Osteoblast (primary cell): ENCODE measurements at regions not wholly inside any gene's neighbourhood (a gene's known extent, or its start where the extent isn't known, plus 50 kb on each side); places are given as distances from the start of the nearest gene placed in this dataset.

ENCODE experiments used
- DNase-seq: peaks from one replicate; pipeline ENCODE4 v3.0.0; 2011; ENCODE audit warnings: low spot score, mixed read lengths; ENCODE audit not compliant: insufficient read length; ENCODE audit errors: missing footprints
- H2AFZ ChIP-seq: 2 replicates; pipeline ENCODE4 v1.6.0; 2011; ENCODE audit warnings: mild to moderate bottlenecking, low read length
- H3K27ac ChIP-seq: 2 replicates; pipeline ENCODE4 v1.5.1; 2011; ENCODE audit warnings: mild to moderate bottlenecking, low read depth, low read length, moderate library complexity
- H3K27me3 ChIP-seq: 2 replicates; pipeline ENCODE4 v1.6.0; 2012; ENCODE audit warnings: mild to moderate bottlenecking, control low read depth, inconsistent platforms, low read length, moderate library complexity; ENCODE audit not compliant: insufficient read depth
- H3K36me3 ChIP-seq: 2 replicates; pipeline ENCODE4 v1.5.1; 2011; ENCODE audit warnings: mild to moderate bottlenecking, low read length, control low read depth, moderate library complexity; ENCODE audit not compliant: insufficient read depth
- H3K4me1 ChIP-seq: 2 replicates; pipeline ENCODE4 v1.5.1; 2011; ENCODE audit warnings: mild to moderate bottlenecking, low read length, control low read depth, moderate library complexity; ENCODE audit not compliant: insufficient read depth
- H3K4me2 ChIP-seq: 2 replicates; pipeline ENCODE4 v1.6.0; 2011; ENCODE audit warnings: mild to moderate bottlenecking, low read length; ENCODE audit not compliant: insufficient read depth
- H3K4me3 ChIP-seq: fragments of 200-600 bp; sonication (generic); 3 replicates; pipeline ENCODE4 v1.5.1; 2012; ENCODE audit warnings: mild to moderate bottlenecking, low read length, inconsistent platforms; ENCODE audit not compliant: insufficient read depth
- H3K79me2 ChIP-seq: 2 replicates; pipeline ENCODE4 v1.6.0; 2012; ENCODE audit warnings: mild to moderate bottlenecking, low read length, control low read depth, inconsistent platforms; ENCODE audit not compliant: insufficient read depth
- H3K9me3 ChIP-seq: 2 replicates; pipeline ENCODE4 v1.5.1; 2011; ENCODE audit warnings: low read depth, low read length, control low read depth
- H4K20me1 ChIP-seq: 2 replicates; pipeline ENCODE4 v1.6.0; 2012; ENCODE audit warnings: mild to moderate bottlenecking, low read length, control low read depth; ENCODE audit not compliant: insufficient read depth
- TF ChIP-seq, protein P1 (sequence below): IDR thresholded peaks from 2 replicates; pipeline ENCODE4 v1.5.1; 2011; ENCODE audit warnings: mild to moderate bottlenecking, low read depth, low read length, moderate library complexity; ENCODE audit errors: extremely low read depth

DNA sequence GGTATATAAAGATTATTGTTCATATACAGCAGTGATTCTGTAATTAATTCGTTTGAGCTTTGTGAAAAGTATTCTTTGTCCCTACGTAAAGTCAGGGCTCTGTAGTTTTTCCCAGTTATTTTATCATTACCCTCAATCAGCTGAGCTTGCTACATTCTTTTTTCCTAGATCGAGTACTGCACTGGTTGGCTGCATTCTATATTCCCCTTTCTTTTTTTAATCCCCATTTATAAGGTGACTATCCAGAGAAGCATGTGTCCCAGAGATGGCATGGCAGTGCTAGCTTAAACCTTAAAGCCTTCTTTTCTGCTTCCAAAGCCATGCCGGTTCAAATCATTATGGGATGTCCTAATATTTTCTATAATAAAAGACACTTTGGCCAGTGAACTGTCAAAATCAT lies 230.1 kb upstream of the CELF2 start:
- no peak for DNase-seq
- H3K36me3 ChIP-seq: no peaks in the 10 kb centered on the region
- H3K27ac ChIP-seq: no peak overlapping the region
- no peaks in the 10 kb centered on the region for H3K27me3 ChIP-seq
- no peaks in the 10 kb centered on the region for H3K79me2 ChIP-seq
- TF ChIP-seq, protein P1, sequence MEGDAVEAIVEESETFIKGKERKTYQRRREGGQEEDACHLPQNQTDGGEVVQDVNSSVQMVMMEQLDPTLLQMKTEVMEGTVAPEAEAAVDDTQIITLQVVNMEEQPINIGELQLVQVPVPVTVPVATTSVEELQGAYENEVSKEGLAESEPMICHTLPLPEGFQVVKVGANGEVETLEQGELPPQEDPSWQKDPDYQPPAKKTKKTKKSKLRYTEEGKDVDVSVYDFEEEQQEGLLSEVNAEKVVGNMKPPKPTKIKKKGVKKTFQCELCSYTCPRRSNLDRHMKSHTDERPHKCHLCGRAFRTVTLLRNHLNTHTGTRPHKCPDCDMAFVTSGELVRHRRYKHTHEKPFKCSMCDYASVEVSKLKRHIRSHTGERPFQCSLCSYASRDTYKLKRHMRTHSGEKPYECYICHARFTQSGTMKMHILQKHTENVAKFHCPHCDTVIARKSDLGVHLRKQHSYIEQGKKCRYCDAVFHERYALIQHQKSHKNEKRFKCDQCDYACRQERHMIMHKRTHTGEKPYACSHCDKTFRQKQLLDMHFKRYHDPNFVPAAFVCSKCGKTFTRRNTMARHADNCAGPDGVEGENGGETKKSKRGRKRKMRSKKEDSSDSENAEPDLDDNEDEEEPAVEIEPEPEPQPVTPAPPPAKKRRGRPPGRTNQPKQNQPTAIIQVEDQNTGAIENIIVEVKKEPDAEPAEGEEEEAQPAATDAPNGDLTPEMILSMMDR: no peak
- no peaks in the 10 kb centered on the region for H3K9me3 ChIP-seq
- H2AFZ ChIP-seq: no peak overlapping the region
- H3K4me1 ChIP-seq: peaks cover 38% of the 10 kb centered on the region
- no peaks in the 10 kb centered on the region for H4K20me1 ChIP-seq
- no peak overlapping the region for H3K4me3 ChIP-seq
- no peak overlapping the region for H3K4me2 ChIP-seq

- Histone ChIP-seq H3K36me3 (no peaks in the 10 kb centered on the region), H3K9me3 (no peaks in the 10 kb centered on the region), H3K4me2 (peak overlapping the region; percentile 61), H3K4me1 (peaks cover 41% of the 10 kb centered on the region), H4K20me1 (no peaks in the 10 kb centered on the region), H3K79me2 (no peaks in the 10 kb centered on the region), H3K27me3 (no peaks in the 10 kb centered on the region), H2AFZ (peak overlapping the region; percentile 79), H3K27ac (no peak overlapping the region), H3K4me3 (no peak overlapping the region)
- TF ChIP-seq, protein P1: no peak
- no peak for DNase-seq
These were observed 228.9 kb upstream of the CELF2 start for GRCh38 chr10:10788761-10789160.

- Histone ChIP-seq H2AFZ (no peak overlapping the region), H3K27ac (peak overlapping the region; percentile 79), H4K20me1 (no peaks in the 10 kb centered on the region), H3K4me2 (peak overlapping the region; percentile 25), H3K9me3 (no peaks in the 10 kb centered on the region), H3K79me2 (no peaks in the 10 kb centered on the region), H3K4me3 (no peak overlapping the region), H3K27me3 (no peaks in the 10 kb centered on the region), H3K4me1 (peaks cover 36% of the 10 kb centered on the region), H3K36me3 (no peaks in the 10 kb centered on the region)
- TF ChIP-seq, protein P1: no peak
- DNase-seq: no peak
These were observed 225.8 kb upstream of the CELF2 start for GRCh38 chr10:10791869-10792268.

DNA sequence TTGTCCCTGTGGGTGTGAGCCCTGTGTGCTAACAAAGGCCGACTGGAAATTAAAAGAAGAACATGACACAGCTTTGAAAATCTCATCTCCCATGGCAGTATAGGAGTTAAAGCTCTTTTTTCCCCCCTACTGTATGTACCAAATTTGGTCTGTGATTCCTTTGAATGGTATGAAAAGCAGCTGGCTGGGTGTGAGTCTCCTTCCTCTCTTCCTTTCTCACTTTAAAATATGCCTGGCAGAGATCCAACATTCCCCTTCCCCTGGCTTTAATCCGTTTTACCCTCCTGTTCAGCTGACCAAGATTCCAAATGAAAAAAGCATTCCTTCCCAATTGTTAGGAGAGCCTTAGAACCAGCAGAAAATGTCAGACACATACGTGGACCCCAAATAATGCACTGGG lies 225.0 kb upstream of the CELF2 start:
- no peaks in the 10 kb centered on the region for H4K20me1 ChIP-seq
- H3K27me3 ChIP-seq: no peaks in the 10 kb centered on the region
- peaks cover 39% of the 10 kb centered on the region for H3K4me1 ChIP-seq
- H2AFZ ChIP-seq: peak overlapping the region; percentile 58
- peak overlapping the region; percentile 26 for H3K4me3 ChIP-seq
- H3K9me3 ChIP-seq: no peaks in the 10 kb centered on the region
- peak overlapping the region; percentile 79 for H3K27ac ChIP-seq
- no peaks in the 10 kb centered on the region for H3K79me2 ChIP-seq
- H3K4me2 ChIP-seq: peak overlapping the region; percentile 25
- DNase-seq: no peak
- TF ChIP-seq, protein P1: no peak
- no peaks in the 10 kb centered on the region for H3K36me3 ChIP-seq
